ENCODE measurements at regions not wholly inside any gene's neighbourhood (a gene's known extent, or its start where the extent isn't known, plus 50 kb on each side); places are given as distances from the start of the nearest gene placed in this dataset.

- no peaks in the 10 kb centered on the region for H3K36me3 ChIP-seq (ENCODE audit: control insufficient read depth in 1 of 2, insufficient read depth in 2 of 2, low read length in 2 of 2)
- H4K91ac ChIP-seq (ENCODE audit: low read depth, low read length), result no peak overlapping the region
These were observed 174.3 kb upstream of the TENM3 start for GRCh38 chr4:182068920-182069319.

GRCh38 chr4:182073278-182073677 lies 169.9 kb upstream of the TENM3 start:
- WGBS (ENCODE audit: extremely low coverage, insufficient coverage, insufficient read length), result no CpG with 5 or more reads among the region's 3 CpGs
- no peak overlapping the region for H3K18ac ChIP-seq (ENCODE audit: low read length)

More at GRCh38 chr4:182068920-182069319, 174.3 kb upstream of the TENM3 start:
- H3K79me1 ChIP-seq (ENCODE audit: low read length), result no peaks in the 10 kb centered on the region
- no peak overlapping the region for H3K27ac ChIP-seq (ENCODE audit: low read depth, low read length)
- H3K4me1 ChIP-seq (ENCODE audit: control insufficient read depth in 1 of 2, insufficient read depth in 2 of 2, low read length in 2 of 2), result no peaks in the 10 kb centered on the region
- no peak overlapping the region for H3K4me2 ChIP-seq (ENCODE audit: low read length)
- H3K4ac ChIP-seq (ENCODE audit: low read depth, low read length), result no peak overlapping the region
- no peak overlapping the region for H3K4me3 ChIP-seq (ENCODE audit: low read depth, low read length)
- H4K12ac ChIP-seq (ENCODE audit: low read depth, low read length), result no peak overlapping the region
- H2BK12ac ChIP-seq (ENCODE audit: low read length), result no peak overlapping the region
- no peak overlapping the region for H2BK120ac ChIP-seq (ENCODE audit: insufficient read depth, low read length, poor library complexity)
- no peak overlapping the region for H3K18ac ChIP-seq (ENCODE audit: low read length)
- H4K8ac ChIP-seq (ENCODE audit: low read depth, low read length), result no peak overlapping the region
- peaks cover 2% of the 10 kb centered on the region for H3K9me3 ChIP-seq (ENCODE audit: insufficient read depth, low read depth, low read length)
- H3K9ac ChIP-seq (ENCODE audit: low read length), result no peak overlapping the region
- no peak for DNase-seq
- H3K23ac ChIP-seq (ENCODE audit: low read length), result no peak overlapping the region
- H2AFZ ChIP-seq (ENCODE audit: insufficient read depth, low read length, poor library complexity), result no peak overlapping the region
- H2AK5ac ChIP-seq (ENCODE audit: low read length), result no peak overlapping the region
- no peak overlapping the region for H2BK5ac ChIP-seq (ENCODE audit: low read depth, low read length, poor library complexity)
- no peak overlapping the region for H3K14ac ChIP-seq (ENCODE audit: low read length)
- H3K27me3 ChIP-seq (ENCODE audit: insufficient read depth, low read length), result no peaks in the 10 kb centered on the region
- no peaks in the 10 kb centered on the region for H3K79me2 ChIP-seq (ENCODE audit: control insufficient read depth, insufficient read depth, low read length, poor library complexity)

GRCh38 chr4:182074139-182074538 lies 169.1 kb upstream of the TENM3 start:
- peaks cover 2% of the 10 kb centered on the region for H3K9me3 ChIP-seq (ENCODE audit: insufficient read depth, low read depth, low read length)
- H3K14ac ChIP-seq (ENCODE audit: low read length), result no peak overlapping the region
- no peaks in the 10 kb centered on the region for H3K79me1 ChIP-seq (ENCODE audit: low read length)
- WGBS (ENCODE audit: extremely low coverage, insufficient coverage, insufficient read length), result no CpG with 5 or more reads among the region's 3 CpGs
- no peak overlapping the region for H3K4me2 ChIP-seq (ENCODE audit: low read length)
- no peak for DNase-seq
- no peaks in the 10 kb centered on the region for H3K79me2 ChIP-seq (ENCODE audit: control insufficient read depth, insufficient read depth, low read length, poor library complexity)
- H4K91ac ChIP-seq (ENCODE audit: low read depth, low read length), result no peak overlapping the region
- no peak overlapping the region for H4K12ac ChIP-seq (ENCODE audit: low read depth, low read length)
- H2AFZ ChIP-seq (ENCODE audit: insufficient read depth, low read length, poor library complexity), result no peak overlapping the region
- H3K4ac ChIP-seq (ENCODE audit: low read depth, low read length), result no peak overlapping the region
- no peaks in the 10 kb centered on the region for H3K27me3 ChIP-seq (ENCODE audit: insufficient read depth, low read length)
- no peak overlapping the region for H3K27ac ChIP-seq (ENCODE audit: low read depth, low read length)
- H3K9ac ChIP-seq (ENCODE audit: low read length), result no peak overlapping the region
- H3K23ac ChIP-seq (ENCODE audit: low read length), result no peak overlapping the region
- no peak overlapping the region for H2BK5ac ChIP-seq (ENCODE audit: low read depth, low read length, poor library complexity)
- no peaks in the 10 kb centered on the region for H3K4me1 ChIP-seq (ENCODE audit: control insufficient read depth in 1 of 2, insufficient read depth in 2 of 2, low read length in 2 of 2)
- no peak overlapping the region for H4K8ac ChIP-seq (ENCODE audit: low read depth, low read length)
- no peak overlapping the region for H2AK5ac ChIP-seq (ENCODE audit: low read length)
- H3K4me3 ChIP-seq (ENCODE audit: low read depth, low read length), result no peak overlapping the region
- H3K18ac ChIP-seq (ENCODE audit: low read length), result no peak overlapping the region
- H2BK120ac ChIP-seq (ENCODE audit: insufficient read depth, low read length, poor library complexity), result no peak overlapping the region
- no peak overlapping the region for H2BK12ac ChIP-seq (ENCODE audit: low read length)
- no peaks in the 10 kb centered on the region for H3K36me3 ChIP-seq (ENCODE audit: control insufficient read depth in 1 of 2, insufficient read depth in 2 of 2, low read length in 2 of 2)

More at GRCh38 chr4:182073278-182073677, 169.9 kb upstream of the TENM3 start:
- Histone ChIP-seq H2AK5ac (ENCODE audit: low read length) (no peak overlapping the region), H2BK5ac (ENCODE audit: low read depth, low read length, poor library complexity) (no peak overlapping the region), H3K23ac (ENCODE audit: low read length) (no peak overlapping the region), H2BK12ac (ENCODE audit: low read length) (no peak overlapping the region), H3K27me3 (ENCODE audit: insufficient read depth, low read length) (no peaks in the 10 kb centered on the region), H3K79me1 (ENCODE audit: low read length) (no peaks in the 10 kb centered on the region), H3K4ac (ENCODE audit: low read depth, low read length) (no peak overlapping the region), H3K27ac (ENCODE audit: low read depth, low read length) (no peak overlapping the region), H3K9me3 (ENCODE audit: insufficient read depth, low read depth, low read length) (peaks cover 2% of the 10 kb centered on the region), H3K36me3 (ENCODE audit: control insufficient read depth in 1 of 2, insufficient read depth in 2 of 2, low read length in 2 of 2) (no peaks in the 10 kb centered on the region), H3K79me2 (ENCODE audit: control insufficient read depth, insufficient read depth, low read length, poor library complexity) (no peaks in the 10 kb centered on the region), H2BK120ac (ENCODE audit: insufficient read depth, low read length, poor library complexity) (no peak overlapping the region), H2AFZ (ENCODE audit: insufficient read depth, low read length, poor library complexity) (no peak overlapping the region), H3K14ac (ENCODE audit: low read length) (no peak overlapping the region), H3K4me1 (ENCODE audit: control insufficient read depth in 1 of 2, insufficient read depth in 2 of 2, low read length in 2 of 2) (no peaks in the 10 kb centered on the region), H4K8ac (ENCODE audit: low read depth, low read length) (no peak overlapping the region), H3K4me3 (ENCODE audit: low read depth, low read length) (no peak overlapping the region), H3K4me2 (ENCODE audit: low read length) (no peak overlapping the region), H3K9ac (ENCODE audit: low read length) (no peak overlapping the region), H4K12ac (ENCODE audit: low read depth, low read length) (no peak overlapping the region), H4K91ac (ENCODE audit: low read depth, low read length) (no peak overlapping the region)
- no peak for DNase-seq

GRCh38 chr4:182074810-182075209 lies 168.4 kb upstream of the TENM3 start:
- Histone ChIP-seq H3K4me2 (ENCODE audit: low read length) (no peak overlapping the region), H3K27ac (ENCODE audit: low read depth, low read length) (no peak overlapping the region), H4K91ac (ENCODE audit: low read depth, low read length) (no peak overlapping the region), H2AK5ac (ENCODE audit: low read length) (no peak overlapping the region), H3K4ac (ENCODE audit: low read depth, low read length) (no peak overlapping the region), H3K79me2 (ENCODE audit: control insufficient read depth, insufficient read depth, low read length, poor library complexity) (no peaks in the 10 kb centered on the region), H3K79me1 (ENCODE audit: low read length) (no peaks in the 10 kb centered on the region), H3K9me3 (ENCODE audit: insufficient read depth, low read depth, low read length) (peaks cover 2% of the 10 kb centered on the region), H3K4me3 (ENCODE audit: low read depth, low read length) (no peak overlapping the region), H3K4me1 (ENCODE audit: control insufficient read depth in 1 of 2, insufficient read depth in 2 of 2, low read length in 2 of 2) (no peaks in the 10 kb centered on the region), H4K12ac (ENCODE audit: low read depth, low read length) (no peak overlapping the region), H3K14ac (ENCODE audit: low read length) (no peak overlapping the region), H3K9ac (ENCODE audit: low read length) (no peak overlapping the region), H2BK5ac (ENCODE audit: low read depth, low read length, poor library complexity) (no peak overlapping the region), H3K27me3 (ENCODE audit: insufficient read depth, low read length) (no peaks in the 10 kb centered on the region), H2BK120ac (ENCODE audit: insufficient read depth, low read length, poor library complexity) (no peak overlapping the region), H4K8ac (ENCODE audit: low read depth, low read length) (no peak overlapping the region), H2BK12ac (ENCODE audit: low read length) (no peak overlapping the region), H3K18ac (ENCODE audit: low read length) (no peak overlapping the region), H3K23ac (ENCODE audit: low read length) (no peak overlapping the region), H3K36me3 (ENCODE audit: control insufficient read depth in 1 of 2, insufficient read depth in 2 of 2, low read length in 2 of 2) (no peaks in the 10 kb centered on the region), H2AFZ (ENCODE audit: insufficient read depth, low read length, poor library complexity) (no peak overlapping the region)
- DNase-seq, result no peak
- no CpG with 5 or more reads among the region's 6 CpGs for WGBS (ENCODE audit: extremely low coverage, insufficient coverage, insufficient read length)
